ENCODE measurements at regions not wholly inside any gene's neighbourhood (a gene's known extent, or its start where the extent isn't known, plus 50 kb on each side); places are given as distances from the start of the nearest gene placed in this dataset.

- no peak overlapping the region for H3K27ac ChIP-seq
- WGBS, 2 donors: 79% methylated on average over 6 of the region's 6 CpGs
- H3K4me3 ChIP-seq (replicated peaks in 1 of 3): no peak overlapping the region
- no peaks in the 10 kb centered on the region for H3K4me1 ChIP-seq
- H3K9me3 ChIP-seq: no peaks in the 10 kb centered on the region
- intact Hi-C loops (cut with DNase I): no loop called here
- H3K36me3 ChIP-seq: no peaks in the 10 kb centered on the region
- H3K27me3 ChIP-seq: no peaks in the 10 kb centered on the region
- no peak for TF ChIP-seq POLR2A (IDR thresholded peaks at IDR 0.05)
- no peak for TF ChIP-seq CTCF (IDR thresholded peaks at IDR 0.05)
- DNase-seq: no peak
Measured at GRCh38 chr1:4005431-4005830, 105.4 kb upstream of the C1orf174 start.

GRCh38 chr1:4006676-4007374 lies 106.8 kb upstream of the C1orf174 start:
- H3K4me3 ChIP-seq (replicated peaks in 1 of 3): no peak overlapping the region
- no peaks in the 10 kb centered on the region for H3K9me3 ChIP-seq
- H3K27me3 ChIP-seq: no peaks in the 10 kb centered on the region
- intact Hi-C loops (cut with DNase I): no loop called here
- H3K36me3 ChIP-seq: no peaks in the 10 kb centered on the region
- DNase-seq: no peak
- H3K27ac ChIP-seq: no peak overlapping the region
- TF ChIP-seq POLR2A (IDR thresholded peaks at IDR 0.05): no peak
- no peak for TF ChIP-seq CTCF (IDR thresholded peaks at IDR 0.05)
- H3K4me1 ChIP-seq: no peaks in the 10 kb centered on the region
- WGBS, 2 donors: 79 to 86% methylated on average over 7 of the region's 7 CpGs

- H3K9me3 ChIP-seq: no peaks in the 10 kb centered on the region
- DNase-seq: no peak
- WGBS, 2 donors: 76 to 90% methylated on average over 5 to 7 of the region's 7 CpGs
- intact Hi-C loops (cut with DNase I): no loop called here
- no peaks in the 10 kb centered on the region for H3K36me3 ChIP-seq
- no peaks in the 10 kb centered on the region for H3K27me3 ChIP-seq
- no peak overlapping the region for H3K27ac ChIP-seq
- no peaks in the 10 kb centered on the region for H3K4me1 ChIP-seq
- TF ChIP-seq CTCF (IDR thresholded peaks at IDR 0.05) (no peak), POLR2A (IDR thresholded peaks at IDR 0.05) (no peak)
- no peak overlapping the region for H3K4me3 ChIP-seq (replicated peaks in 1 of 3)
Measured at GRCh38 chr1:4010284-4010683, 110.2 kb upstream of the C1orf174 start.

- no peak for TF ChIP-seq CTCF (IDR thresholded peaks at IDR 0.05)
- no peak for TF ChIP-seq POLR2A (IDR thresholded peaks at IDR 0.05)
Measured at GRCh38 chr1:4010814-4011605, 110.9 kb upstream of the C1orf174 start.

More at GRCh38 chr1:4010814-4011605, 110.9 kb upstream of the C1orf174 start:
- intact Hi-C loops (cut with DNase I): no loop called here
- H3K9me3 ChIP-seq: no peaks in the 10 kb centered on the region
- H3K27ac ChIP-seq: no peak overlapping the region
- WGBS, 2 donors: 60 to 66% methylated on average over 22 to 25 of the region's 25 CpGs
- no peak for DNase-seq
- no peaks in the 10 kb centered on the region for H3K4me1 ChIP-seq
- H3K4me3 ChIP-seq (replicated peaks in 1 of 3): no peak overlapping the region
- H3K36me3 ChIP-seq: no peaks in the 10 kb centered on the region
- H3K27me3 ChIP-seq: no peaks in the 10 kb centered on the region

Data from thyroid gland (tissue), 4 donors.